Panc1 (cell line): ENCODE measurements at regions not wholly inside any gene's neighbourhood (a gene's known extent, or its start where the extent isn't known, plus 50 kb on each side); places are given as distances from the start of the nearest gene placed in this dataset.

Source experiments
- CTCF ChIP-seq: fragments of 450-650 bp; IDR thresholded peaks from 2 replicates; pipeline ENCODE4 v1.5.1; 2017; ENCODE audit warnings: mild to moderate bottlenecking
- POLR2AphosphoS5 ChIP-seq: IDR thresholded peaks from 2 replicates; pipeline ENCODE4 v1.6.1; 2012; ENCODE audit warnings: mild to moderate bottlenecking, low read depth, low read length, moderate library complexity
- SIN3A ChIP-seq: IDR thresholded peaks from 2 replicates; pipeline ENCODE4 v1.6.1; 2012; ENCODE audit warnings: low read depth, mild to moderate bottlenecking, low read length, moderate library complexity, borderline replicate concordance; ENCODE audit not compliant: insufficient read depth
- TCF7L2 ChIP-seq: IDR thresholded peaks from 2 replicates; pipeline ENCODE4 v1.6.1; 2011; ENCODE audit warnings: mild to moderate bottlenecking, low read depth, low read length, inconsistent platforms
- TF ChIP-seq, protein P1 (sequence below), 2 experiments: IDR thresholded peaks; 2 replicates each; pipeline ENCODE4 v1.6.1; 2011 to 2012; ENCODE audit warnings: low read depth in 2 of 2, control low read depth in 1 of 2, low read length in 1 of 2, mild to moderate bottlenecking in 1 of 2, moderate library complexity in 1 of 2; ENCODE audit not compliant: insufficient read depth in 1 of 2

DNA sequence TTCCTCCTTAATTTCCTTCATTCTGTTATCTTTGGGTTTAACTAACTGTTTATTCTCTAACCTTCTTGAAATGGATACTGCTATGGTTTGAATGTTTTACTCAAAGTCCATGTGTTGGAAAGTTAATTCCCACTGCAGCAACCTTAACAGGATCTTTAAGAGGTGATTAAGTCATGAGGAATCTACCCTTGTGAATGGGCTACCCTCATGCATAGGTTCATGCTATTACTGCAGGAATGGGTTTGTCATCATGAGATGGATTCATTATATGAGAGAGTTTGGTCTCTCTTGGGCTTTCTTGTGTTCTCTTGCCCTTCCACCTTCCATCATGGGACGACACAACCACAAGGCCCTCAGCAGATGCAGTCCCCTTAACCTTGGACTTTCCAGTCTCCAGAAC, 516.9 kb downstream of the ADGRL2 start:
- TF ChIP-seq TCF7L2 (no peak), CTCF (no peak), POLR2AphosphoS5 (no peak), SIN3A (no peak)
- TF ChIP-seq, protein P1, sequence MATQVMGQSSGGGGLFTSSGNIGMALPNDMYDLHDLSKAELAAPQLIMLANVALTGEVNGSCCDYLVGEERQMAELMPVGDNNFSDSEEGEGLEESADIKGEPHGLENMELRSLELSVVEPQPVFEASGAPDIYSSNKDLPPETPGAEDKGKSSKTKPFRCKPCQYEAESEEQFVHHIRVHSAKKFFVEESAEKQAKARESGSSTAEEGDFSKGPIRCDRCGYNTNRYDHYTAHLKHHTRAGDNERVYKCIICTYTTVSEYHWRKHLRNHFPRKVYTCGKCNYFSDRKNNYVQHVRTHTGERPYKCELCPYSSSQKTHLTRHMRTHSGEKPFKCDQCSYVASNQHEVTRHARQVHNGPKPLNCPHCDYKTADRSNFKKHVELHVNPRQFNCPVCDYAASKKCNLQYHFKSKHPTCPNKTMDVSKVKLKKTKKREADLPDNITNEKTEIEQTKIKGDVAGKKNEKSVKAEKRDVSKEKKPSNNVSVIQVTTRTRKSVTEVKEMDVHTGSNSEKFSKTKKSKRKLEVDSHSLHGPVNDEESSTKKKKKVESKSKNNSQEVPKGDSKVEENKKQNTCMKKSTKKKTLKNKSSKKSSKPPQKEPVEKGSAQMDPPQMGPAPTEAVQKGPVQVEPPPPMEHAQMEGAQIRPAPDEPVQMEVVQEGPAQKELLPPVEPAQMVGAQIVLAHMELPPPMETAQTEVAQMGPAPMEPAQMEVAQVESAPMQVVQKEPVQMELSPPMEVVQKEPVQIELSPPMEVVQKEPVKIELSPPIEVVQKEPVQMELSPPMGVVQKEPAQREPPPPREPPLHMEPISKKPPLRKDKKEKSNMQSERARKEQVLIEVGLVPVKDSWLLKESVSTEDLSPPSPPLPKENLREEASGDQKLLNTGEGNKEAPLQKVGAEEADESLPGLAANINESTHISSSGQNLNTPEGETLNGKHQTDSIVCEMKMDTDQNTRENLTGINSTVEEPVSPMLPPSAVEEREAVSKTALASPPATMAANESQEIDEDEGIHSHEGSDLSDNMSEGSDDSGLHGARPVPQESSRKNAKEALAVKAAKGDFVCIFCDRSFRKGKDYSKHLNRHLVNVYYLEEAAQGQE (IDR thresholded peaks at IDR 0.05; ENCODE audit: insufficient read depth in 1 of 2, low read depth in 2 of 2, low read length in 1 of 2): no peak
